ENCODE measurements at regions not wholly inside any gene's neighbourhood (a gene's known extent, or its start where the extent isn't known, plus 50 kb on each side); places are given as distances from the start of the nearest gene placed in this dataset.
"Not testable (repeated sequence)": the region's sequence is repeated elsewhere in the genome, so short reads cannot be mapped to it uniquely, and the experiment has no call there.

DNA sequence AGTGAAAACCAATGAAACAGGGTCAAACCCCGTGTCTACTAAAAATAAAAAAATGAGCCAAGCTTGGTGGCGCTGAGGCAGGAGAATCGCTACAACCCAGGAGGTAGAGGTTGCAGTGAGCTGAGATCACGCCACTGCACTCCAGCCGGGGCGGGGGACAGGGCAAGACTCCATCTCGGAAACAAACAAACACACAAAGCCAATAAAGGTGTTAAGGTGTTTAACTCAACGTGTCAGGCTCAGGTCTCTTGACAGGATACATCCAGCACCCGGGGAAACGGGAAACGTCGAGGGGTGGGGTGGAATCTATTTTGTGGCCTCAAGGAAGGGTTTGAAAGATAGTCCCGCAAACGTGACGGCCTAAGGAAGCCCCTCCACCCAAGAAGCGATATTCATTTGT, 760.8 kb upstream of the DEFB115 start:
- TF ChIP-seq, protein P1, sequence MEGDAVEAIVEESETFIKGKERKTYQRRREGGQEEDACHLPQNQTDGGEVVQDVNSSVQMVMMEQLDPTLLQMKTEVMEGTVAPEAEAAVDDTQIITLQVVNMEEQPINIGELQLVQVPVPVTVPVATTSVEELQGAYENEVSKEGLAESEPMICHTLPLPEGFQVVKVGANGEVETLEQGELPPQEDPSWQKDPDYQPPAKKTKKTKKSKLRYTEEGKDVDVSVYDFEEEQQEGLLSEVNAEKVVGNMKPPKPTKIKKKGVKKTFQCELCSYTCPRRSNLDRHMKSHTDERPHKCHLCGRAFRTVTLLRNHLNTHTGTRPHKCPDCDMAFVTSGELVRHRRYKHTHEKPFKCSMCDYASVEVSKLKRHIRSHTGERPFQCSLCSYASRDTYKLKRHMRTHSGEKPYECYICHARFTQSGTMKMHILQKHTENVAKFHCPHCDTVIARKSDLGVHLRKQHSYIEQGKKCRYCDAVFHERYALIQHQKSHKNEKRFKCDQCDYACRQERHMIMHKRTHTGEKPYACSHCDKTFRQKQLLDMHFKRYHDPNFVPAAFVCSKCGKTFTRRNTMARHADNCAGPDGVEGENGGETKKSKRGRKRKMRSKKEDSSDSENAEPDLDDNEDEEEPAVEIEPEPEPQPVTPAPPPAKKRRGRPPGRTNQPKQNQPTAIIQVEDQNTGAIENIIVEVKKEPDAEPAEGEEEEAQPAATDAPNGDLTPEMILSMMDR (IDR thresholded peaks at IDR 0.05): not testable (repeated sequence)
- TF ChIP-seq POLR2A (IDR thresholded peaks at IDR 0.05): not testable (repeated sequence)

All from body of pancreas (tissue), 4 donors.